OCI-LY1 (cell line): ENCODE measurements at regions not wholly inside any gene's neighbourhood (a gene's known extent, or its start where the extent isn't known, plus 50 kb on each side); places are given as distances from the start of the nearest gene placed in this dataset.

ENCODE experiments used
- H2AFZ ChIP-seq: fragments of 200-600 bp; sonication (generic), shearing (Covaris generic); 2 replicates; pipeline ENCODE4 v1.6.0; 2014; ENCODE audit warnings: antibody characterized with exemption, mild to moderate bottlenecking, low read length
- H3F3A ChIP-seq: fragments of 200-600 bp; sonication (generic), shearing (Covaris generic); 2 replicates; pipeline ENCODE4 v1.6.0; 2014; ENCODE audit warnings: mild to moderate bottlenecking, antibody characterized with exemption, low read length, moderate library complexity; ENCODE audit not compliant: insufficient read depth
- H3K27ac ChIP-seq: fragments of 200-600 bp; sonication (generic); 2 replicates; pipeline ENCODE4 v1.5.1; 2014; ENCODE audit warnings: low read length, mixed run types, mild to moderate bottlenecking, low read depth; ENCODE audit not compliant: poor library complexity, severe bottlenecking
- H3K27me3 ChIP-seq: fragments of 200-600 bp; sonication (generic); 2 replicates; pipeline ENCODE4 v1.6.0; 2014; ENCODE audit warnings: antibody characterized with exemption, mild to moderate bottlenecking, low read length, moderate library complexity; ENCODE audit not compliant: insufficient read depth
- H3K36me3 ChIP-seq: fragments of 200-600 bp; sonication (generic); 2 replicates; pipeline ENCODE4 v1.6.1; 2014; ENCODE audit warnings: mild to moderate bottlenecking, antibody characterized with exemption, low read length, moderate library complexity, mixed read lengths; ENCODE audit not compliant: insufficient read depth
- H3K4me1 ChIP-seq: fragments of 200-600 bp; sonication (generic); 2 replicates; pipeline ENCODE4 v1.5.1; 2014; ENCODE audit warnings: mild to moderate bottlenecking, low read length, moderate library complexity; ENCODE audit not compliant: insufficient read depth, severe bottlenecking
- H3K4me2 ChIP-seq: fragments of 200-600 bp; sonication (generic), shearing (Covaris generic); 2 replicates; pipeline ENCODE4 v1.6.1; 2014; ENCODE audit warnings: low read length
- H3K4me3 ChIP-seq: fragments of 200-600 bp; sonication (generic); 2 replicates; pipeline ENCODE4 v1.5.1; 2014; ENCODE audit warnings: low read length, low read depth, mild to moderate bottlenecking, mixed read lengths; ENCODE audit not compliant: poor library complexity, severe bottlenecking
- H3K79me2 ChIP-seq: fragments of 200-600 bp; shearing (Covaris generic); 2 replicates; pipeline ENCODE4 v1.6.1; 2016; ENCODE audit warnings: mixed run types, low read length, mixed read lengths; ENCODE audit not compliant: insufficient read depth
- H3K9ac ChIP-seq: fragments of 200-600 bp; sonication (generic), shearing (Covaris generic); 2 replicates; pipeline ENCODE4 v1.6.1; 2014; ENCODE audit warnings: mild to moderate bottlenecking, low read length, mixed read lengths
- H3K9me2 ChIP-seq: fragments of 200-600 bp; sonication (generic), shearing (Covaris generic); 2 replicates; pipeline ENCODE4 v1.6.1; 2014; ENCODE audit warnings: low read depth, mild to moderate bottlenecking, low read length, mixed read lengths
- H3K9me3 ChIP-seq: fragments of 200-600 bp; shearing (Covaris generic); 2 replicates; pipeline ENCODE4 v1.6.1; 2014; ENCODE audit warnings: low read length, mixed read lengths
- H4K20me1 ChIP-seq: fragments of 200-600 bp; sonication (generic), shearing (Covaris generic); 2 replicates; pipeline ENCODE4 v1.6.0; 2016; ENCODE audit warnings: mild to moderate bottlenecking, low read length; ENCODE audit not compliant: insufficient read depth
- CTCF ChIP-seq: fragments of 200-600 bp; sonication (generic), shearing (Covaris generic); IDR thresholded peaks from 2 replicates; pipeline ENCODE4 v1.5.1; 2017; ENCODE audit warnings: mild to moderate bottlenecking, antibody characterized with exemption, low read length, moderate library complexity, mixed read lengths
- EZH2 ChIP-seq: fragments of 200-600 bp; sonication (generic), shearing (Covaris generic); IDR thresholded peaks from 2 replicates; pipeline ENCODE4 v1.8.0; 2017; ENCODE audit warnings: borderline replicate concordance, mixed run types, mild to moderate bottlenecking, antibody characterized with exemption, low read length, moderate library complexity, mixed read lengths

DNA sequence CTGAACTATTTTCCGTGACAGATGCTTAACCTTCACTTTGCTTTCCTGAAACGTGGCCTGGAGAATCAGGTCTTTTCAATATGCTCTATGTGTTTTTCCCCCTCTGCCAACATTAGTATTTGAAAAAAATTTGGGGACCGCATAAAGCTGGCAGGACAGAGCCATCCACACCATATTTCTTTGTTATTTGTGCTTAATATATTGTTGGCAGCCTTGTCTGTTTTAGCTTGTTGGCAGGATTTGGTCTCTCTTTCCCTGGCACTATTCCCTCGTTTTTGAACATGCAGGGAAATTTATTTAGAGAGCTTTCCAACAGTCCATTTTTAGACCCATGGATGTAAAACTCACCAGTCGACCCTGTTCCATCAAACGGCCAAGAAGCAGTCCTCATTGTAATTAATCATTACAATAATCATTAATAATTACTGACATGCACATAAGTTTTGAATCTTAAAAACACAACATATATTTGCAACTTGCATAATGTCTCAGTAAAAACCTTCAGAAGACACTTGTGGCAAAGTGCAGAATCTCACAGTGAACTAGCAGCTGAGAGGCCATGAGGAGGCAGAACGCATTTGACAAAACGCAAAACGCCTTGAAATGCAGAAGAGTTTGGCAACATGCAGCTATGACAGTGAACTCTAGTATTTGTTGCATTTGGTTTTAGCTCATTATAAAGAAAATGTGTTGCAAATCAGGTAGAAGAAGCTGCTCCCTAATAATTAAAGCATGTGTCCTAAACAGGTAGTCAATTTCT, 514.2 kb downstream of the C6orf118 start:
- Histone ChIP-seq H3K79me2 (no peaks in the 10 kb centered on the region), H3K36me3 (no peaks in the 10 kb centered on the region), H3K4me2 (no peak overlapping the region), H2AFZ (no peak overlapping the region), H3K27me3 (no peaks in the 10 kb centered on the region), H4K20me1 (no peaks in the 10 kb centered on the region), H3K27ac (no peak overlapping the region), H3K9ac (no peak overlapping the region), H3K9me3 (no peaks in the 10 kb centered on the region), H3K4me1 (no peaks in the 10 kb centered on the region), H3F3A (no peaks in the 10 kb centered on the region), H3K4me3 (no peak overlapping the region), H3K9me2 (no peaks in the 10 kb centered on the region)
- TF ChIP-seq EZH2 (no peak), CTCF (no peak)

DNA sequence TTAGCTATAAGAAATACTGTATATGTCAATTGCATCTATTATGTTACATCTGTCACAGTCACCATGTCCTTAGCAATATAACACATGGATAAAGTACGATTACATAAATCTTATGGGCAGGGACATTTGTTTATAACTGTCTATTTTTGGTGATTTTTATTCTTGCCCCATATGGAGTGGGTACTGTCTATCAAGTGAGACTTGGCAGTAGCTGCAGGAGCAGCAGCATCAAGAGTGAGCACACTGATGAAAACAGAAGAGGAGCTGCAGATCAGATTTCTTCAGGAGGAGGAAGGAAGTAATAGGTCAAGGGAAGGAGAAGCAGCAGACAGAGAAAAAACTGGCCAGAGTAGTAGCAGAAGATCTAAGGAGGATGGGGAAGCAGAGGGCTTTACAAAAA, 516.7 kb downstream of the C6orf118 start:
- H3K4me2 ChIP-seq: no peak overlapping the region
- H3K9me2 ChIP-seq: no peaks in the 10 kb centered on the region
- no peaks in the 10 kb centered on the region for H3K4me1 ChIP-seq
- no peaks in the 10 kb centered on the region for H3K9me3 ChIP-seq
- no peak overlapping the region for H3K27ac ChIP-seq
- H3K36me3 ChIP-seq: no peaks in the 10 kb centered on the region
- H3K27me3 ChIP-seq: no peaks in the 10 kb centered on the region
- H3K4me3 ChIP-seq: no peak overlapping the region
- no peaks in the 10 kb centered on the region for H3K79me2 ChIP-seq
- H3F3A ChIP-seq: no peaks in the 10 kb centered on the region
- H3K9ac ChIP-seq: no peak overlapping the region
- H2AFZ ChIP-seq: no peak overlapping the region
- H4K20me1 ChIP-seq: no peaks in the 10 kb centered on the region
- TF ChIP-seq EZH2: no peak
- TF ChIP-seq CTCF: no peak

DNA sequence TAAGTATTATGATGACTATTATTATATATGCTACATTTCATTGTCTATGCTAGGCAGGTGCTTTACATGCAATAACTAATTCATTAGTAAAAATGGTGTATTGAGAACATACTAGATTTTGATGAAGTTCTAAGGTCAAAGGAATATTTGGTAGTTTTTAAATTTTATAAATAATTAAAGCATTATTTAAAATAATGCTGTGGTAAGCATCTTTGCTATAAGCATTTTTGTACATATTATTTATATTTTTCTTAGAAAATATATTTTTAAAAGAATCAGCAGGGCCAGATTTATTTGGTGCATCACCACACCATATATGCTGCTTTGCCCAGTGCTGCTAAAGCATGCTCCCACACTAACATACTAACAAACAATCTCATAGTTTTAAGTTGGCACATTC, 517.9 kb downstream of the C6orf118 start:
- Histone ChIP-seq H3K36me3 (no peaks in the 10 kb centered on the region), H3K27me3 (no peaks in the 10 kb centered on the region), H3K4me3 (no peak overlapping the region), H3F3A (no peaks in the 10 kb centered on the region), H3K9me3 (no peaks in the 10 kb centered on the region), H3K4me1 (no peaks in the 10 kb centered on the region), H4K20me1 (no peaks in the 10 kb centered on the region), H2AFZ (no peak overlapping the region), H3K27ac (no peak overlapping the region), H3K79me2 (no peaks in the 10 kb centered on the region), H3K9me2 (no peaks in the 10 kb centered on the region), H3K4me2 (no peak overlapping the region), H3K9ac (no peak overlapping the region)
- no peak for TF ChIP-seq CTCF
- no peak for TF ChIP-seq EZH2
